K562 (cell line): ENCODE measurements at regions not wholly inside any gene's neighbourhood (a gene's known extent, or its start where the extent isn't known, plus 50 kb on each side); places are given as distances from the start of the nearest gene placed in this dataset.
A peak's percentile ranks its signal among the peaks of the same experiment; 100 is the strongest.

ENCODE experiments used
- BRCA1 ChIP-seq, 2 experiments: fragments of 450-650 bp in 1 of 2; sonication (generic) in 1 of 2; formaldehyde crosslinking in 1 of 2; IDR thresholded peaks; 2 replicates each; pipeline versions ENCODE4 v1.5.0 to v1.6.1; 2017 to 2020; ENCODE audit warnings: mild to moderate bottlenecking in 1 of 2, missing genetic modification reagents in 1 of 2
- CBX2 ChIP-seq: fragments of 200-600 bp; sonication (generic); IDR thresholded peaks from one replicate; pipeline ENCODE4 v1.6.1; 2012; ENCODE audit warnings: mild to moderate bottlenecking, low read length, inconsistent platforms; ENCODE audit not compliant: insufficient read depth, poor library complexity, severe bottlenecking
- CC2D1A ChIP-seq: fragments of 450-650 bp; IDR thresholded peaks from 2 replicates; pipeline ENCODE4 v1.6.1; 2017; ENCODE audit warnings: mild to moderate bottlenecking
- IRF2 ChIP-seq: sonication (generic); formaldehyde crosslinking; IDR thresholded peaks from 2 replicates; pipeline ENCODE4 v1.8.1; 2022; ENCODE audit warnings: mild to moderate bottlenecking, missing genetic modification reagents
- MAFF ChIP-seq: IDR thresholded peaks from 2 replicates; pipeline ENCODE4 v1.6.1; 2012; ENCODE audit warnings: low read length, improper control_type of control experiment
- MYNN ChIP-seq, 2 experiments: sonication (generic); formaldehyde crosslinking in 1 of 2; IDR thresholded peaks; 2 replicates each; pipeline versions ENCODE4 v1.5.0 to v1.6.1; 2016 to 2020; ENCODE audit warnings: antibody characterized with exemption in 1 of 2, missing genetic modification reagents in 1 of 2
- NELFE ChIP-seq: IDR thresholded peaks from 2 replicates; pipeline ENCODE4 v1.6.1; 2011; ENCODE audit warnings: mild to moderate bottlenecking; ENCODE audit not compliant: insufficient read depth, insufficient read length
- NR2C1 ChIP-seq, 2 experiments: fragments of 450-650 bp; IDR thresholded peaks; 2 replicates each; pipeline ENCODE4 v1.6.1; 2017; ENCODE audit warnings: mild to moderate bottlenecking in 2 of 2, antibody characterized with exemption in 1 of 2, inconsistent platforms in 1 of 2, missing compliant biosample characterization in 1 of 2, missing genetic modification characterization in 1 of 2
- NUFIP1 ChIP-seq: fragments of 450-650 bp; IDR thresholded peaks from 2 replicates; pipeline ENCODE4 v1.6.1; 2018; ENCODE audit not compliant: partially characterized antibody
- PATZ1 ChIP-seq: fragments of 250-450 bp; sonication (Bioruptor Pico); IDR thresholded peaks from 2 replicates; pipeline ENCODE4 v1.5.0; 2020; ENCODE audit warnings: mild to moderate bottlenecking, borderline replicate concordance
- PML ChIP-seq: IDR thresholded peaks from 2 replicates; pipeline ENCODE4 v1.6.1; 2012; ENCODE audit warnings: low read length, inconsistent platforms
- SMAD4 ChIP-seq: fragments of 250-450 bp; sonication (Bioruptor Pico); conservative IDR thresholded peaks from 2 replicates; pipeline ENCODE4 v1.8.0; 2021; ENCODE audit warnings: inconsistent platforms, mild to moderate bottlenecking, moderate library complexity
- ZNF224 ChIP-seq: sonication (generic); formaldehyde crosslinking; IDR thresholded peaks from 2 replicates; pipeline ENCODE4 v1.8.0; 2022; ENCODE audit warnings: mild to moderate bottlenecking, missing genetic modification reagents
- ZNF3 ChIP-seq: fragments of 250-450 bp; sonication (Bioruptor Pico); IDR thresholded peaks from 2 replicates; pipeline ENCODE4 v1.5.0; 2021; ENCODE audit warnings: mild to moderate bottlenecking, moderate library complexity
- ZNF318 ChIP-seq, 2 experiments: fragments of 450-650 bp; IDR thresholded peaks; 2 replicates each; pipeline ENCODE4 v1.6.1; 2016; ENCODE audit warnings: mild to moderate bottlenecking in 2 of 2, borderline replicate concordance in 1 of 2, low read depth in 1 of 2, moderate library complexity in 1 of 2
- TF ChIP-seq, protein P1 (sequence below): fragments of 450-650 bp; formaldehyde crosslinking; IDR thresholded peaks from 2 replicates; pipeline ENCODE4 v1.4.0; 2020; ENCODE audit warnings: mild to moderate bottlenecking

GRCh38 chr5:87109746-87110145 lies 157.9 kb upstream of the RASA1 start (continued):
- TF ChIP-seq ZNF224 (no peak), NR2C1 (IDR thresholded peaks at IDR 0.05) (no peak), NR2C1 (tag; IDR thresholded peaks at IDR 0.05) (peak; percentile 64), PML (no peak), CC2D1A (no peak), ZNF3 (CRISPR knock-in tag) (no peak), MYNN (IDR thresholded peaks at IDR 0.05) (no peak), MYNN (CRISPR knock-in tag; IDR thresholded peaks at IDR 0.05) (no peak), PATZ1 (CRISPR knock-in tag) (no peak), NUFIP1 (no peak), MAFF (peak; percentile 20; the same call in 1 of the 2 replicates), BRCA1 (IDR thresholded peaks at IDR 0.05) (no peak), BRCA1 (CRISPR knock-in tag; IDR thresholded peaks at IDR 0.05) (no peak), IRF2 (CRISPR knock-in tag) (no peak), NELFE (no peak), ZNF318 (IDR thresholded peaks at IDR 0.05; ENCODE audit: borderline replicate concordance in 1 of 2, low read depth in 1 of 2) (no peak), CBX2 (no peak), SMAD4 (CRISPR knock-in tag) (no peak)
- TF ChIP-seq, protein P1, sequence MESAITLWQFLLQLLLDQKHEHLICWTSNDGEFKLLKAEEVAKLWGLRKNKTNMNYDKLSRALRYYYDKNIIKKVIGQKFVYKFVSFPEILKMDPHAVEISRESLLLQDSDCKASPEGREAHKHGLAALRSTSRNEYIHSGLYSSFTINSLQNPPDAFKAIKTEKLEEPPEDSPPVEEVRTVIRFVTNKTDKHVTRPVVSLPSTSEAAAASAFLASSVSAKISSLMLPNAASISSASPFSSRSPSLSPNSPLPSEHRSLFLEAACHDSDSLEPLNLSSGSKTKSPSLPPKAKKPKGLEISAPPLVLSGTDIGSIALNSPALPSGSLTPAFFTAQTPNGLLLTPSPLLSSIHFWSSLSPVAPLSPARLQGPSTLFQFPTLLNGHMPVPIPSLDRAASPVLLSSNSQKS (CRISPR knock-in tag), result no peak
